ENCODE measurements at regions not wholly inside any gene's neighbourhood (a gene's known extent, or its start where the extent isn't known, plus 50 kb on each side); places are given as distances from the start of the nearest gene placed in this dataset.

DNA sequence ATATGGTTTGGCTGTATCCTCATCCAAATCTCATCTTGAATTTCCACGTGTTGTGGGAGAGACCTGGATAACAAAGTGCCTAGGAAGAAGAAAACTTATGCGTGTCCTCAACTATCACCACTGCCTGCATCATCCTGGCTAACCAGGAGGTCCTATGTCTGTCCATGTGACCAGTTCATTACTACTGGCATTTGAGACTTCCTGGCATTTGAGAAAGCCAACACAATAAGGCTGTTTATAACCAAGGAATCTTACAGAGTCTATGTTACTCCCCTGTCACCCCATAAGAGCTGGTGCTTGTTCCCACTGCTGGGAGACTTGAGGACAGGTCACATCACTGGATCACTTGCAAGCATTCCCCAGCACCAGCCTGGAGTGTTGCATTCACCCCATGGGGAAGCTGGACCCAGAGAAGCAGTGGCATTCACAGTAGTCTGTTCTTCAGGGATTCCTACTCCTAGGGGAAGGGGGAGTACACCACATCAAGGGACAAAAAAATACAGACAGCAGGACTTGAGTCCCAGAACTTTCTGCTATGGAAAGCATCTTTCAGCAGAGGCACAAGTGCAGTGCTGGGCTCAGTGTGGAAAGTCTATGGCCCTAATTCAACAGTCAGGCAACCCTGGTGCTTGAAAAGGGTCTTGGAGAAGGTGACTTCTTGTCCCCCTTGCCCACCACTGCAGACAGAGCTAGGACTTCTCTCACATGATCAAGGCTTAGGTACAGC is 717.1 kb downstream of the SEMA5A start:
- intact Hi-C loops (cut with DNase I) = no loop called here
- H3K27me3 ChIP-seq = no peaks in the 10 kb centered on the region
- no peak overlapping the region for H3K4me3 ChIP-seq
- DNase-seq (no peak), ATAC-seq (peak in 2 of 8 donors; percentile 8 to 22)
- H3K9me3 ChIP-seq = peaks cover 0 to 8% (median 0%) of the 10 kb centered on the region in 11 donors
- TF ChIP-seq, protein P1, sequence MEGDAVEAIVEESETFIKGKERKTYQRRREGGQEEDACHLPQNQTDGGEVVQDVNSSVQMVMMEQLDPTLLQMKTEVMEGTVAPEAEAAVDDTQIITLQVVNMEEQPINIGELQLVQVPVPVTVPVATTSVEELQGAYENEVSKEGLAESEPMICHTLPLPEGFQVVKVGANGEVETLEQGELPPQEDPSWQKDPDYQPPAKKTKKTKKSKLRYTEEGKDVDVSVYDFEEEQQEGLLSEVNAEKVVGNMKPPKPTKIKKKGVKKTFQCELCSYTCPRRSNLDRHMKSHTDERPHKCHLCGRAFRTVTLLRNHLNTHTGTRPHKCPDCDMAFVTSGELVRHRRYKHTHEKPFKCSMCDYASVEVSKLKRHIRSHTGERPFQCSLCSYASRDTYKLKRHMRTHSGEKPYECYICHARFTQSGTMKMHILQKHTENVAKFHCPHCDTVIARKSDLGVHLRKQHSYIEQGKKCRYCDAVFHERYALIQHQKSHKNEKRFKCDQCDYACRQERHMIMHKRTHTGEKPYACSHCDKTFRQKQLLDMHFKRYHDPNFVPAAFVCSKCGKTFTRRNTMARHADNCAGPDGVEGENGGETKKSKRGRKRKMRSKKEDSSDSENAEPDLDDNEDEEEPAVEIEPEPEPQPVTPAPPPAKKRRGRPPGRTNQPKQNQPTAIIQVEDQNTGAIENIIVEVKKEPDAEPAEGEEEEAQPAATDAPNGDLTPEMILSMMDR (IDR thresholded peaks at IDR 0.05) = no peak
- H3K4me1 ChIP-seq = peaks cover 0 to 14% (median 0%) of the 10 kb centered on the region in 9 donors
- 90 to 98% methylated on average over 2 of the region's 2 CpGs for WGBS, 2 donors
- H3K27ac ChIP-seq = peak overlapping the region in 1 of 10 donors; percentile 12
- H3K36me3 ChIP-seq = no peaks in the 10 kb centered on the region

DNA sequence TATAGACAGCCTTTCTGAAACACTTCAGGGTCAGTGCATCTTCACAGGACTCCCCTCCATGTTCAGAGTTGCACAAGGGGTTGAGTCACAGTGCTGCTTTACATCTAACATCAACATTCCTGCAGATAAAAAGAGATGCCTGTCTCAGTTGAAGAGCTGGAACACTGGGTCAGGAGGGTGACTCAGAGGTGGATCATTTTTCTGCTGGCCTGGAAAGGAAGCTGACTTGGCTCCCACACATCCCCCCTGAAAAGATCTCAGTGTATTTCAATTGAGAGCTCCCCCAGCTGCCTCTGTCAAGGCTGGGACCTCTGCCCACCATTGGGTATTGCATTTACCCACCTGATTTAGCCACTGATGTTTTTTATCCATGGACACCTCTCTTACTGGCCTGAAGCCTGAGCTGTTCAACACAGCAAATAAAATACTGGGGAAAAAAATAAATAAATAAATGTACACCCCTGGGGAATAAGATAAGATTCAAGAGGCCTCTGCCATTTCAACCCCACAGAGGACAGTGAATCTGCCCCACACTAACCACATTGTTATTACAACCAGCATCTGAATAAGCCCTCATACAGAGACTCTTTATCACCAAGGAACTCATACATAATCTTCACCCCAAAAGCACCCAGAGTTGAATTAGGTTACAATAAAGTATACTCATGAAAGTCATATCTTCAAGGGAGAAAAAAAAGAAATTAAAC is 716.4 kb downstream of the SEMA5A start:
- H3K9me3 ChIP-seq = peaks cover 0 to 8% (median 0%) of the 10 kb centered on the region in 11 donors
- intact Hi-C loops (cut with DNase I) = no loop called here
- peaks cover 0 to 14% (median 0%) of the 10 kb centered on the region in 9 donors for H3K4me1 ChIP-seq
- H3K27me3 ChIP-seq = no peaks in the 10 kb centered on the region
- ATAC-seq (peak in 5 of 8 donors; percentile 19 to 92 (median 46)), DNase-seq (no peak)
- TF ChIP-seq, protein P1 (IDR thresholded peaks at IDR 0.05) = no peak
- no peaks in the 10 kb centered on the region for H3K36me3 ChIP-seq
- no peak overlapping the region for H3K4me3 ChIP-seq
- peak overlapping the region in 1 of 10 donors; percentile 12 for H3K27ac ChIP-seq

DNA sequence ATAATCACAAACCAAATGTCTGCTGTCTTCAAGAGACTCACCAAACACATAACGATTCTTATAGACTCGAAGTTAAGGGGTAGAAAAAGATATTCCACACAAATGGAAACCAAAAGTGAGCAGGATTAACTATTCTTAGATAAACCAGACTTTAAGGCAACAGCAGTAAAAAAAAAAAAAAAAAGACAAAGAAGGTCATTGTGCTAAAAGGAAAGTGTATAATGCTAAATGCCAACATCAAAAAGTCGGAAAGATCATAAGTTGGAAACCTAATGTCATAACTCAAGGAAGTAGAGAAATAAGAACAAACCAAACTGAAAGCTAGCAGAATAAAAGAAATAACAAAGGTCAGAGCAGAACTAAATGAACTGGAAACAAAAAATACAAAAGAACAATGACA is 714.6 kb downstream of the SEMA5A start:
- intact Hi-C loops (cut with DNase I) = no loop called here
- no peak for ATAC-seq
- no peaks in the 10 kb centered on the region for H3K27me3 ChIP-seq
- 77 to 85% methylated on average over 3 of the region's 3 CpGs for WGBS, 2 donors
- peaks cover 0 to 8% (median 0%) of the 10 kb centered on the region in 11 donors for H3K9me3 ChIP-seq
- peaks cover 0 to 14% (median 0%) of the 10 kb centered on the region in 9 donors for H3K4me1 ChIP-seq
- TF ChIP-seq, protein P1 (IDR thresholded peaks at IDR 0.05) = no peak
- no peak overlapping the region for H3K27ac ChIP-seq
- no peak overlapping the region for H3K4me3 ChIP-seq
- no peak for DNase-seq
- no peaks in the 10 kb centered on the region for H3K36me3 ChIP-seq

DNA sequence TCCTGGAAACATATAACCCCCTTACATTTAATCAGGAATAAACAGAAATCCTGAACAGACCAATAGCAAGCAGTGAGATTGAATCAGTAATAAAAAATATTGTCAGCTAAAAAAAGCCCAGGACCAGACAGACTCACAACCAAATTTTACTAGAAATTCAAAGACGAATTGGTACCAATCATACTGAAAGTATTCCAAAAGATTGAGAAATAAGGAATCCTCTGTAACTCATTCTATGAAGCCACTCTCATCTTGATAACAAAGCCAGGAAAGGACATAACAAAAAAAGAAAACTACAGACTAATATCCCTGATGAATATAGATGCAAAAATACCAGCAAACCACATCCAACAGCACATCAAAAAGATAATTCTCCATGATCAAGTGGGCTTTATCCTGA is 714.0 kb downstream of the SEMA5A start:
- intact Hi-C loops (cut with DNase I) = no loop called here
- TF ChIP-seq, protein P1 (IDR thresholded peaks at IDR 0.05) = no peak
- no peaks in the 10 kb centered on the region for H3K36me3 ChIP-seq
- peaks cover 0 to 14% (median 0%) of the 10 kb centered on the region in 9 donors for H3K4me1 ChIP-seq
- no peaks in the 10 kb centered on the region for H3K27me3 ChIP-seq
- peaks cover 0 to 8% (median 0%) of the 10 kb centered on the region in 11 donors for H3K9me3 ChIP-seq
- DNase-seq (no peak), ATAC-seq (no peak)
- no peak overlapping the region for H3K4me3 ChIP-seq
- 71 to 87% methylated on average over 1 of the region's 1 CpG for WGBS, 2 donors
- H3K27ac ChIP-seq = no peak overlapping the region

Measured in heart right ventricle (tissue), 16 donors.